NCI-H2107 treated with DMSO at 0.1 percent for 48 hours (cell line): ENCODE measurements at regions not wholly inside any gene's neighbourhood (a gene's known extent, or its start where the extent isn't known, plus 50 kb on each side); places are given as distances from the start of the nearest gene placed in this dataset.

Experiments used
- DNase-seq: peaks from one replicate; lab custom pipeline; 2025; ENCODE audit not compliant: unreplicated experiment; lab: John Stamatoyannopoulos, UW

DNA sequence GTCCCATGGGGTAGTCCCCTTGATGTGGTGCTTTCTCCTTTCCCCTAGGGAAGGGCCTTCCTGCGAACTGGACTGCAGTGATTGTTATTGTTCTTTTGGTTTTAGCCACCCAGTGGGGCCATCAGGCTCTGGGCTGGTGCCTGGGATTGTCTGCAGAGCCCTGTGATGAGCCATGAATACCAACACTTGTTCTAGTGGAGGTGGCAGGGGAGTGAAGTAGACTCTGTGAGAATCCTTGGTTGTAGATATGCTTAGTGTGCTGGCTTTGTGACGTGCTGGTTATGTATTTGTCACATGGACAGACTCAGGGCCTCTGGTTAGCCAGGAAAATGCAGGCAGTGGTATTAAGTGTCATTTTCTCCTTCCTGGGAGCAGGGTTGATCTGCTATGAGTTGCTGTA, 51.8 kb upstream of the NDUFB4 start:
- DNase-seq: no peak

DNA sequence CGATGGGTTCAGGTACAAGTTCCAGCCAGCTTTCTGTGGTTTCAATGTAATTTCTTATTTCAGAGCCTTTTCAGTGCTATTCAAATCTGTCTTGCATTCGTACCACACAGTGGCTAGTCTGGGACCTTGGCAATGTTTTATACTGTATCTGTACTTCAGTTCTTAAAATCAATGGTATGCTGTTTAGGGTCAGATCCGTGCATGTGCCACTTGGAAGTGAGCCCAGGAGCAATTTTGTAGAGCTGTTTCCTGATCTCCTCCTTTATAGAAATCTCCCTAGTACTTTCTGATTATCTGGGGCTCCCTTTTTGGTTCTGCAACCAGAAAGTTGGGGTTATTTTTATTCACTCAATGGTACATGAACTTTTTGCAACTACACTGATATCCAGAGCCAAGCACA, 59.5 kb upstream of the NDUFB4 start:
- DNase-seq: peak; percentile 2

DNA sequence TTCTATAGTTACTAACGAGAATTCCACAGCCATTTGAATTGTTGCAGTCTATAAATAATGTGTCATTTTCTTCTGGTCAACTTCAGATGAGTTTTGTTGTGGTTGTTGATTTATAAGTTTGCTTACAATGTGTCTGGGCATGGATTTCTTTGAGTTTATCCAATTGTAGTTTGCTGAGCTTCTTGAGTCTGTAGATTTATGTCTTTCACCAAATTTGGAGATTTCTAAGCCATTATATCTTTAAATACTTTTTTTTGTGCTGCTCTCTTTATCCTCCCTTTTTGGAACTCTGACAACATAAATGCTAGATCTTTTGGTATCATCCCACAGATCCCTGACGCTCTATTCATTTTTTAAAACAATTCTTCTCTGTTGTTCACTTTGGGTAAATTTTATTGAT, 63.2 kb upstream of the NDUFB4 start:
- no peak for DNase-seq

DNA sequence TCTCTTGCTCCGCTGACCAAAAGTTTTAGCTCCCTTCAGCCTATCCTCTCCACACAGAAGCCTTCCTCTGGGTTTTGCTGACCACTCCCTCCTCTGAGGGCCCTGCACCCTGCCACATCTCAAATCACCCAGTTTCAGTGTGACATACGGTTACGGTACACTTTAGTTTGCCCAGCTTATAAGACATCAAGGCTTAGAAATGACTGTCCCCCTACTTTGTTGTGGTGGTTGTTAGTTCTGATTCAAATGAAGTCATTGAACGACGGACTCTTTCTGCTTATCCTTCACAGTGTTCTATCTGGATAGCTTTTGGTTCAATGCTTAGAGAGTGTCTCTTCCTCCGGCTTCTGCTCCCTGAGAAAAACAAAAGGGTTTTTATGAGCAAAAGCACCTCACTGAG, 68.0 kb upstream of the NDUFB4 start:
- DNase-seq: no peak

DNA sequence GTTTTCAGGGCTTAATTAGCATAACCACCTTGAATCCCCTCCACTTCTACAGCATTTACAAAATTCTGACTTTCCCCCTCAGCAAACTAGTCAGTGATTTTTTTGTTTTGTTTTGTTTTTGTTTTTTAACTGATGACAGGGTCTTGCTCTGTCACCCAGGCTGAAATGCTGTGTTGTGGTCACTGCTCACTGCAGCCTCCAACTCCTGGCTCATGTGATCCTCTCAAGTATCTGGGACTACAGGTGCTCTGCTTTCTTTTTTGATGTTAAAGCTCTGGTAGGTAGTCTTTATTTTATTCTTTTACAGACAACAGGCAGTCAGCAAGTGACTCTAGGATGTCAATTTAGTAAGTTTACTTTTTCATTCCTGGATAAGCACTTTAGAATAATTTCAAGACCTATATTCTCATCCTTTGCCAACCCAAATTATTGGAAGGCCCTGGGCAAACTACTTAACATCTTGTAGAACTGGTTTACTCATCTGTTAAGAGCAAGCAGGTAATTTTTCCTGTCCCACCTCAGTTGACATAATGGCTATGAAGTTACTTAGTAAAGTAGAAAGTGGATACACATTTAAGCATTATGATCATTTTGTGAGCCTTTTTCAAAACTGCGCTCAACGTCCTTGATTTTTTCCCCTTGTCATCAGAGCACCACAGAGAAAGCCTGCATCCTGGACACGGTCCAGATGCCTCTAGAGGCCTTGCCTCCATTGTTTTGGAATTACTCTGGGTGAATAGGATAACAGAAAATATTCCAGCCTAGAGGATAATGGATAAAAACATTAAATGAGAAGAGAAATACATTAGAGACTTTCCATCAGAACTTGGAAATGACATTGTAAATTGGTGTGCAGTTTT, 69.9 kb upstream of the NDUFB4 start:
- peak; percentile 51 for DNase-seq

DNA sequence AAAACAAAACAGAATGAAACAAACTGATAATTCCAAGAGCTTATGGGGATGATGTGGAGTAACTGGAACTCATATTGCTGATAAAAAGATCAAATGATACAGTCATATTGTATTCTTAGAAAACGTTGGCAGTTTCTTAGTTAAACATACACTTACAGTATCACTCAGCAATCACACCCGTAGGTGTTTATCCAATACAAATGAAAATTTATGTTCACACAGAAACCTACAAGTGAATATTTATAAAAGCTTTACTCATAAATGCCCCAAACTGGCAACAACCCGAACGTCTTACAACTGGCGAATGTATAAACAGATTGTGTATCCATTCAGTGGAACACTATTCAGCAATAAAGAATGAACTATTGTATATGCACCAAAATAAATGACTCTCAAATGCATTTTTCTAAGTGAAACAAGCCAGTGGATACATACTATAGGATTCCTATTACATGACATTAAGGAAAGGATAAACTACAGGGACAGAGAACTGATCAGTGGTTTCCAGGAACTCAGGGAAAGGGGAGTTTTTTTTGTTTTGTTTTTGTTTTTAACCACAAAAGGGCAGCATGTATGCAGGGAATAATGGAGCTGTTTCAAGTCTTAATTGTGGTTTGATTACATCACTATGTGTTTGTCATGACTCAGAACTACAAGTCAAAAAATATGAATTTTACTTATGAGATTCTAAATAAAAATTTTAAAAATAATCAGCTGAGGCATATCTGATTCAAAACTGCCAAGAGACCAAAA, 71.8 kb upstream of the NDUFB4 start:
- peak; percentile 1 for DNase-seq

DNA sequence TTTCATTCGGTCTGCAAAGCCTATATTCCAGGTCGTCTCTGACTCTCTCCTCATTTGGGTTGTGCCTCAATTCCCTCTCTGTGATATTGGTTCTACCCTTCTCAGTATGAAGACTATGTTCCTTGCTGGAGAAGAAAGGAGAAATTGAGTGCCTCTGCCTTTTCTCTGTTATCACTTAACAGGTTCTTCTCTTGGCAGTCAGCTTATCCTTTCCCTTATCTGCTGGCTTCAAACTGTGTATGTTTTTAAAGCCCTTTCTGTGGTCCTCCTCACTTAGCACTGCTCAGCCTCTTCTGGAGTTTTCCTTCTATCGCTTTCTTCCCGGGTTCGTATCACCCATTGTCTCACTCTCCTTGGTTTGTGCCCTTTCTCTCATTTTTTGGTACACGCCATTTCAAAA, 65.3 kb upstream of the FSTL1 start:
- no peak for DNase-seq

DNA sequence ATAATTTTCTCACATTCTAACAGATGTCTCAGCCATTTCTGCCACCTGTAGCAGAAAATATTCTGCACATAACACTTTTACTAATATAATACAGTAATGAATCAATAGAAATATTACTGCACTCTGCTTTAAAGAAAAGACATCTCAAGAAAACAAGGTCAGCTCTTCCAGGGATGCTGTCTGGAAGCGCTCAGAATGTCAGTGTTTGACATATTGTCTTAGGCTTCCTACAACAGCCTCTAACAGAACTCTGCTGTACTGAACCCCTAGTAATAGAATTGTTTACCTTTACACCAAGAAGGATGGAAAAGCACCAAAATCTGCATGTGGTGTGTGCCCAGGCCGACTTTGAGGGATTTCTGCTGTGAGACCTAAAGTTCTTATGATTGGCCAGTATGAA, 61.9 kb upstream of the FSTL1 start:
- DNase-seq: no peak

DNA sequence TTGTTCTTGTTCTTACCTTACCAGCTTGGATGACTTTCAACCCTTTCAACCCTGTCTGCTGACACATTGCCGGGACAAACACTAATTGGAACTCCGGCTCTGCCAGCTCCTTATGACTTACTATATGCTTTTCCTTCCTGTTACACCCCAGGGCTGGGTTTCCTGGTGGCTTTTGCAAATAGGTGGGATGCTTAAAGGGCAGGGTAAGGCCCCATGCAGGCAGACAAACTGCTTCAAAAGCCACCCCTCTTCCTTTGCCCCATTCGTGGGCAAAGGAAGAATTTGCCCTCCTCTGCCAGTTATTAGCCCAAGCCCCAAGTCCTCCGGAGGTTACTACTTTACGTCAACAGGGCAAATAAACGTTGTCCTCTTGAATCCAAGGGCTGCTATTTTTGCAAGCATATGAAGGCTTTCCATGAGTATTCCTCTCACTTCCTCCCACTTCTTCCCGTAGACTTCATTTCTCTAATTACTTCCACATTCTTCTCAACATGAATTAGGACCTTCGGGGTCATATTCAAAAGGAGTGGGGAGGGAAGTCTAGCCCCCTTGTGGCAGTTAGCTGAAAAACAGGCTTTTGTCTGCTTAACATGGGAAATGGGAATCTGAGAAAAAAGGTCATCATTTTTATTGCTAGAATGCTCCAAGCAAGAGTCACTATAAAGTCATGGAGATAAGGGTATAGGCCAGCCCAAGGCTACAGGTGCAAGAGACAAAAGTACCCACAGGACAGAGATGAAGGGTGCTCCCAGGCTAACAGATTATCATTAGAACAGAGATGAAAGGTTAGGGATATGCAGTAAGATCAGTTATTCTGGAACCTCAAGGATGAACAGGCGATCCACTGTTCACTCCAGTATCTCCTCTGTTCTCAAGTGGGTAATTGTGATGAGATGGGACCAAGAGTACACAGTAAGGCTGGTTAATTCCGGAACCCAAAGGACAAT, 56.3 kb upstream of the FSTL1 start:
- DNase-seq: peak; percentile 21

DNA sequence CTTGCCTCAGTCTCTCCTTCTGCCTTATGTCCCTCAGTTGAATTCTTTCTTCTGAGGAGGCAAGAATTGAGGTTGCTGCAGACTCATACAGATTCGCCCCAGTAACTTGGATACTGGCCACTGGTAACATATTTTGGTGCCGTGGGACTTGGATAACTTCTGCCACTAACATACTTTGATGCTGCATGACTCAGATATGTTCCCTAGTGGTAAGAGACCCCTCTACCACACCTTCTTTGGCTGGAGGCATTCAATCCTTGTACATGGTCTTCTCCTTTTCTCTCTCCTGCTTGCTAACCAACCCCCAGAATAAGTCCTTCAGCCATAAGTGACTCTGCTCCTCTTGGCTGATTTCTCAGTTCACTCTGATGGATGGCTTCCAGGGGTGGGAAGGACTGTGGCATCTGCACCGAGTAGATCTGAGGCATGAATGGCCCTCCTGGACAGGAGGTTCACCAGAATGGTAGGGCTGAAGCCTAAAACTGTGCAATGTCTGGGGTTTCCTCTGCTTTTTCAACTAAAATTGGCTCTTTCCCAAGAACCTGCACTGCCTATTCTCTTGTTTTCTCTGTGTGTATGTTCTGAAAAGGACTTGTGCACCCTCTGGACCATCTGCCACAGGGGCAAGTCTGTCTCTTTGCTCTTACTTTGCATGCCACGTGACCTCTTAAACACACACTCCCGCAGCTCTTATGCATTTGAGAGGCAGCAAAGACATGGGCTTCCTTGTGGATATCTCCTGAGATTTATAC, 55.5 kb upstream of the FSTL1 start:
- peak; percentile 33 for DNase-seq

DNA sequence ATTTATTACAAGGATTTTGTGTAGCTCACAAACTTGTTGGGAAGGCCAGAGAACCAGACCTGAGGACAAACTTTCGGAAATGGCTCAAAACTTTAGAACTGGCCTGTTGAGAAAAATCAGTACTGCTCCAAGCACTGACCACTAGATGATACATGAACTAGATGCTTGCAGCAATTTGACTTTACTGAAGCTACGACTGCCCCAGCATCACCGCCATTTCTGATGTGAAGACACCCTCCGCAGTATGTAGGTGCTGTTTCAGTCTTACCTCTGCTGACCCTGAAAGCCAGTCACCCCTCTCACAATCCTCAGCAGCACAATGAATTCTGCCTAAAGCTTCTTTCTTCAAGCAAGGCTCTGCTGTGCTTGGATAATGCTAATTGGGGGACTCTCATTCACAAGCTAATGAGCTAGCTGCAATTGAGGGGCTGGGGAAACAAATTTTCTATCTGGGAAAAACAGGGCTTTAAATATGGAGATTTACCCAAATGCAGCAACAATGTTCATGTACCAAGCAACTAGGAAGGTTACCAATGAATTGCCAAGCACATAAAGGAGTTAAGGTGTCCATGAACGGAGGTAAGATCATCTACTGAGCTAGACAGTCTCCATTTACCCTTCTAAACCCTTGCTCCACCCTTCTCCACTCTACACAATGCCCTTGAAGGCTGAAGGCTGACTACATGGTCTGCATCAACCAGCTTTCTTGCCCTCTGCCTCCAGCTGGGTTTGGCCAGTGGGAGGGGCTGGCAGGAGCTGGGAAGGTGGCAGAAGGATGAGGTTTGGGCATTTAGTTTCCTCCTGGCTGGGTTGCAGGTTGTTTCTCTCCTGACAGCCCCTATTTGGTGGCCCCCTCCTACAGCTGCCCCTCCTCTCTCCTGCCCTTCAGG, 53.2 kb upstream of the FSTL1 start:
- DNase-seq: no peak

DNA sequence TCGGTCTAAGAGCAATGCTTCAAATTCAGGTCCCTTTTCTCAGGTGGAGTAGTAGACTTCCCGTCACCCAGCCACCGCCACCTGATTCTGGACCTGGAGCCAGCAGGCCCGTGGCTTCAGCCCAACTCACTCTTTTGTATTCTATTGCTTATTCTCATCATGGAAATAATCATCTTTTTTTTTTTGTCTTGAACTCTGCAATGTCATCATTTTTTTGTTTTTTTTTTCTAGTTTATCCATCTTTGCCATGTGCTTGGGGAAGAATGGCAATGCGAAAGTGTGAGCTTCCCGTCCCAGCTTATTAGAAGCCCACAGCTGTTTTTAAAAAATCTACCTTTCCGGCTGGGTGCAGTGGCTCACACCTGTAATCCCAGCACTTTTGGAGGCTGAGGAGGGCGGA, 51.3 kb upstream of the FSTL1 start:
- no peak for DNase-seq
